M059J (cell line): ENCODE measurements at regions not wholly inside any gene's neighbourhood (a gene's known extent, or its start where the extent isn't known, plus 50 kb on each side); places are given as distances from the start of the nearest gene placed in this dataset.
"Not testable (repeated sequence)": the region's sequence is repeated elsewhere in the genome, so short reads cannot be mapped to it uniquely, and the experiment has no call there.

ENCODE experiments used
- DNase-seq: peaks from one replicate; pipeline ENCODE4 v3.0.0-alpha.2; 2012; ENCODE audit warnings: low read depth

DNA sequence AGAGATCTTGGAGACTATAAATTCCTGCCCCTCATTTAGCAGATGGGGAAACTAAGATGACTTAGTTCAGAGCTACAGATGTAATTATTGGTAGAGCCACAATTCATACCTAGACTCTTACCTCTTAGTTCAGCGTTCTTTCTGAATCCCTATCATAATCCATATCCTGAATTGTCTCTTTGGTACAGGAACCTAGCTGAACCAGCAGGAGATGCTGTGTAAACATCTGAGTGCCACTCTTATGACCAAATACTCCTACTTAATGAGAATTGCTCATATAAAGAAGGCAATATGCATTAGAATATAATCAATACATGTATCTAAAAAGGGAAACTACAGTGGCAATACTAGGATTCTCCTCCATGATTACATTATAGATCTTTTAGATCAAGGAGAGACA lies 459.0 kb downstream of the SIPA1L2 start:
- DNase-seq = no peak

DNA sequence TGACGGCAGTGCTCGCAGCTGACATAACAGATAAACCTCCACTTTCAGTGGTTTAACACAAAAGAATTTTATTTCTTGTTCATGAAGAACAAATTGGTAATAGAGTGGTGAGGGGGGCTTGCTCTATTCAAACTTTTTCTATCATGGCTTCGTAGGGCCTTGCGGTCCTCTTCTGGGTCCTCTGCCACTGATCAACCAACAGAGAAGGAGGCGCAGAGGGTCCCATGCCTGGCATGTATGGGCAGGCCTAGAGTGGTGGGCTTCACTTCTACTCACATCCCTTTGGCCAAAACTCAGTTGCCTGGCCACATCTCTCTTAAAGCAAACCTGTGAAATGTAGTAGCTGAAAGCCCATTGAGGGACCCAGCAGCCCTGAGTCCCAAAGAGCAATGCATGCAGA lies 460.5 kb downstream of the SIPA1L2 start:
- DNase-seq = no peak

DNA sequence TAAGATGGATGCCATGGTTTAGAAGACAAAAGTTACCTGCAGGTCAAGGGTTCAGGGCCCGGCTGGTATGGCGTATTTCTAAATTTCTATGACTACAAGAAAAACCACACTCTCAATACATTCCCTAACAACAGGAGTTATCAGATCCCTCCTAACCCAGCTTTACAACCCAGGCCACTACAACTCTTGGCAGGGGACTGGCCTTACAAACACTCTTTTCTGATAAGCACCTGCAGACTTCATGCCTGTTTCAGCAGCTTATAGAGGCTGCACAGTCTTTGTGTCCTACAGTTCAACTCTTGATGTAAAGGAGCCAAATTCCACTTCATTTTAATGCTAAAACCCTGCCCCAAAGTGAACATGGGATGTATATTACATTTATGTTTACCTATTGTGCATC lies 461.4 kb downstream of the SIPA1L2 start:
- no peak for DNase-seq

DNA sequence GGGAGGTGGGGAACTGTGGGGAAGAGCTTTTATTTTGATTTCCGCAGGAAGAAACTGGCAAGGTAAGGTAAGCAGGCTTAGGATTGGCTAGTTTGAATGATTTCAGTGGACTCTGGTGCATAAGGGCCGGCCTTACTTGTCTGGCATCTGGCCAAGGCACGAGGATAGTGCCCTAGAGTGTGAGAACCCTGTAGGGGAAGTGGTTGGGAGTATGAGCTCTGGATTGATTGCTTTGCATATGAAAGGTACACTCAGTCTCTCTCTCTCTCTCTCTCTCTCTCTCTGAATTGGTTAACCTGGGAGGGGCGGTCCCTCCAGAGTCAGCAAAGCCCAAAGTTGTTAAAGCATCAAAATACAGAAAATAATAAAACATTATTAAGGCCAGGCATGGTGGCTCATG lies 463.0 kb downstream of the SIPA1L2 start:
- DNase-seq = peak; percentile 10

DNA sequence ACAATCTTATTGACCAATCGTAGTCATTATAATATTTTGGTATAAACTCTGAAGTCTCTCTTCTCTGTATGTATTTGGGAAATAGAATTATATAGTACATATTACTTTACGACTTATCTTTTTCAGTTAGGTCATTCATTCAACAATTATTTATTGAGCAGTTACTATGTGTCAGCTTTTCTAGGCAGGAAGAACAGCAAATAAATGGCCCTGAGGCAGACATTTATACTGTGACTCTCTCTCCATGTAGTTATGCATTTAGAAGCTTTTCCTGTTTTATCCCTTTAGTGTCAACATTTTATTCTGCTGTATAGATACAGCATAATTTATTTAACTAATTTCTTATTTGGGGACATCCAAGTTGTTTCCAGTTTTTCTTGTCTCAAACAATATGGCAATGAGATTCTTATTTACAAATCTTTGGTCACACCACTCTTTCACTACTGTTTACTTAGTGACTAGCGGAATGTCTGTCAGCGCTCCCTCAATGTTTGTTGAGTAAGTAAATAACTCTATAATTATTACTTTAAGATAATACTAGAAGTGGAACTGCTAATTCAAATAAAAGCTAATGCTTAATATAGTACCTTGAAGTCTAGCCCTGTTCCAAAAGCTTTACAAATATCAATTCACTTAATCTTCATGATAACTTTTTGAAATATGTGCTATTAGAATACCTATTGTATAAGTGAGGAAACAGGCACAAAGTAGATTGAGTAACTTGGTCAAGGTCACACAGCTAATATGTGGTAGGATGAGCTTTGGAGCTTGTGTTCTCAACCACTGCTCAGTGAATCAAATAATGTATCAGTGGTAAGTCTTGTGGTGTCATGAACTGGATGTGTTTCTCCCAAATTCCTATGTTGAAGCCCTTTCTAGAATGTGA lies 465.6 kb downstream of the SIPA1L2 start:
- DNase-seq = no peak

DNA sequence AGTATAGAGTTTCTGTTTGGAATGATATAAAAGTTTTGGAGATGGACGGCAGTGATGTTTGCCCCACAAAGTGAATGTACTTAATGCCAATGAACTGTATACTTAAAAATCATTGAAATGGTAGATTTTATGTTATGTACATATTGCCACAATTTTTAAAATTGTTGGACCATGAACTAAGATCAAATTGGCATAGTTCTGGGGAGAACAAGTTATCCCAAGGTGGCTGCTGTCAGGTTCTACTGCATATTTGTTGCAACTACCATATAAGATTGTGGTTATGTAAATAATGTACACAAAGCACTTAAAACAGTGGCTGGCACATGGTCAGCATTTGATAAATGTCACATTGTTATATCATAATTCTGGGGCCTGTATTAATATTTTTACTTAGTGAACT lies 466.4 kb downstream of the SIPA1L2 start:
- no peak for DNase-seq

DNA sequence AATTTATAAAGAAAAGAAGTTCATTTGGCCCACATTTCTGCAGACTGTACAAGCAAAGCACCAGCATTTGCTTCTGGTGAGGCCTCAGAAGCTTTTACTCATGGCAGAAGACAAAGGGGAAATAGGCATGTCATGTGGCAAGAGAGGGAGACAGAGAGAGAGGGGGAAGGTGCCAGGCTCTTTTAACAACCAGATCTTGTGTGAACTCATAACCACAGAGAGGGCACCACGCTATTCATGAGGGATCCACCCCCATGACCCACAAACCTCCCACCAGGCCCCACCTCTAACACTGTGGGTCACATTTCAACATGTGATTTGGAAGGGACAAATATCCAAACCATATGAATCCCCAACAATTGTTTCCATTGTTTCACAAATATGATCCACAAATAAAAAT lies 467.9 kb downstream of the SIPA1L2 start:
- DNase-seq = no peak

DNA sequence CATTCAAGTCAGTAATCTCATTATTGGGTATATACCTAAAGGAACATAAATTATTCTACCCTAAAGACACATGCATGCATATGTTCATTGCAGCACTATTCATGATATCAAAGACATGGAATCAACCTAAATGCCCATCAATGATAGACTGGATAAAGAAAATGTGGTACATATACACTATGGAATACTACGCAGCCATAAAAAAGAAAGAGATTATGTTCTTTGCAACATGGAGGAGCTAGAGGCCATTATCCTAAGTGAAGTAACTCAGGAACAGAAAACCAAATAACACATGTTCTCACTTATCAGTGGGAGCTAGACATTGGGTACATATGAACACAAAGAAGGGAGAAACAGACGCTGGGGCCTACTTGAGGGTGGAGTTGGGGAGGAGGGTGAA lies 471.4 kb downstream of the SIPA1L2 start:
- not testable (repeated sequence) for DNase-seq

DNA sequence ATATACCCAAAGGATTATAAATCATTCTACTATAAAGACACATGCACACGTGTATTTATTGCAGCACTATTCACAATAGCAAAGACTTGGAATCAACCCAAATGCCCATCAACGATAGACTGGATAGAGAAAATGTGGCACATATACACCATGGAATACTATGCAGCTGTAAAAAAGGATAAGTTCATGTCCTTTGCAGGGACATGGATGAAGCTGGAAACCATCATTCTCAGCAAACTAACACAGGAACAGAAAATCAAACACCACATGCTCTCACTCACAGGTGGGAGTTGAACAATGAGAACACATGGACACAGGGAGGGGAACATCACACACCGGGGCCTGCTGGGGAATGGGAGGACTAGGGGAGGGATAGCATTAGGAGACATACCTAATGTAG lies 473.9 kb downstream of the SIPA1L2 start:
- not testable (repeated sequence) for DNase-seq

DNA sequence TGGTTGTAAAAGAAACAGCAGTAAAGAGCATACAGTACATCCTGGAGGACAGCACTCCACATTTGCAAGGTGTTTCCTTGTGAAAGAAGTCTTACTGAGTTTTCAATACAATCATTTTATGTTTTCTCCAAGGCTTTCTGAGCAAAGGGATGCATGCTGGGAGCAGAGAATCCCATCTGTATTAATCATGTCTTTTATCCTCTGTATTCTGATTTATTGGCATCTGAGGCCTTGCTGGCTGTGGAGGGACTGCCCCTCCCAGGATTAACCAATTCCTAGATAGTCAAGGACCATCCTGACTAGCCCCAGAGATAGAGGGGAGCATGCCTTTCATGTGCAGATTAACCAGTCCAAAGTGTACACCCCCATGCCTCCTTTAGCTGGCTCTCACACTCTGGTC lies 476.3 kb downstream of the SIPA1L2 start:
- no peak for DNase-seq

DNA sequence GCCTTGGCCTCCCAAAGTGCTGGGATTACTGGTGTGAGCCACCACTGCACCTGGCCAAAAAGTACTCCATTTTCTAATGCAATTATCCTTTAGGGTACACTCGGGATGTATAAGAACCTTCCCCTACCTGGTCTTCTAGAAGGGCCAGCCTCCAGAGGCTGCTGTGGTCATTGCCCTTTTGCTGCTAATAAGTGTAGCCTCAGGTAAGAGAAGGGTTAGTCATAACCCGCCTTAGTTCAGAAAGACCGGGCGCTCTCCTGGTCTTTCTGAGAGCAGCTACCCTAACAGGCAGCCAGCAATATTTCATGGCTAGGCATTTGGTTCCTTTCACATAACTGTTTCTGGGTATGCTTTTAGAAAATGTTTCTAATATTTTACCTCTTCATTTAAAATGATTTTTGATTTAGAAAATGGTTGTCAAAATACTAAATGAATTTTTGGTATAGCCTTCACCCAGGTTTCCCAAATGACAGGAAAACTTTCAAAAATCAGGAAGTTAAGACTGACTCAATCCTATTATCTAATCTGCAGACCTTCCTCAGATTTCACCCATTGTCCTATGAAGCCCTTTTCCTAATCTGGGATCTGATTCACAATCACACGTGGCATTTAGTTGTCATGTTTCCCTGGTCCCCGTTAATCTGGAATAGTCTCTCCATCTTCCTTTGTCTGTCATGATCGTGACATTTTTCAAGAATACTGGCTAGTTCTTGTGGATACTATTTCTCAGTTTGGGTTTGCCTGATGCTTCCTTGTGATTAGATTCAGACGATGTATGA lies 479.0 kb downstream of the SIPA1L2 start:
- DNase-seq = peak; percentile 54

DNA sequence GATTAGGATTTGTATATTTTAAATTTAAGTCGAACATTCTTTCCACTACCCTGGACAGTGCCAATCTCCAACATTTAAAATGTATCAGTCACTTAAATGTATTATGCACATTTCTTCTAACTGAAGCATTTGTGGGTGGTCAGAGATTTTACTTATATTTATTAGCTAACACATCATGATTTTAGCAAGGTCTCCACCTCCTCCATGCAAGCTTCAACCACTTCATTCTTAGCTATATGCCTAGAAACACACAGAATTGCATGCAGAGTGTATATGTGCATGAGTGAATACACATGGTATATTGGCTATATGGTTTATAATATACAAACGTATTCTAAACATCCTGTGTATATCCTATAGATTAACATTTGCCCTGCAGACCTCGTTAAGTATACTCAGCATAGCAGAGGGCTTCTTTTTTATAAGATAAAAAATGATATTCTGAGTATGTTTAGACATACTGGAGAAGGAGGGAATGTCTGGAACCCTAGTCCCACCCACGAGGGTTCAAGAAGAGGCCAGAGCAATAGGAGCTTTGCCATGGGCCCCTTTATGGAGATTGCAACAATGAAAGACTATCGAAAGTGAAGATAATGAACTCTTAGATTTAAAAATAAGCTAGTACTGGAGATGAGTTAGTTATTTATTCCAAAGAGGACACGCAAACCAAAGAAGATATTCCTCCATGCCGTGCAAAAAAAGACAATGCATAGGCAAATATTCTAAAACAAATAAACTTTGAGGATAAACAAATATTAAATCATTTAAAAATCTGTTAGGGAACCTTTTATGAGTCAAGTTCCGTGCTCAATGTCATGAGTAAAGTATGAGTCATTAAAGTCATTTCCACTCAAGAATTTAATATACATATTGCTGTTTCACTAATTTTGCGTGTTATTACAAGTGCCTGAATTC lies 480.4 kb downstream of the SIPA1L2 start:
- peak; percentile 70 for DNase-seq

DNA sequence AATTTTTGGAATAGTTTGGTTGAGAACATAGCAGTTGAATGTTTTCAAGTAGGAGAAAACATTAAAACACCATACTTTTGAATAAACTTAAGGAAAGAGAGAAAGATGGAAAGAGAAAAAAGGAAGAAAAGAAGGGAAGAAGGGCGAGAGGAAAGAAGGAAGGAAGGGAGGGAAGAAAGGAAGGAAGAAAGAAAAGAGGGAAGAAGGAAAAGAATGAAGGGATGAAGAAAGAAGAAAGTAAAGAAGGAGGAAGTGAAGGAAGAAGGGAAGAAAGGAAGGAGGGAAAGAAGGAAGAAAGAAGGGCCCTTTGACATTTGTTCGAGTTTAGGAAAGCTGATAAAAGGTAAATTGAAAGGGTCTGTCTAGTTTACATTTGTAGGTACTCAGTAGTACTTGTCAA lies 482.7 kb downstream of the SIPA1L2 start:
- no peak for DNase-seq

DNA sequence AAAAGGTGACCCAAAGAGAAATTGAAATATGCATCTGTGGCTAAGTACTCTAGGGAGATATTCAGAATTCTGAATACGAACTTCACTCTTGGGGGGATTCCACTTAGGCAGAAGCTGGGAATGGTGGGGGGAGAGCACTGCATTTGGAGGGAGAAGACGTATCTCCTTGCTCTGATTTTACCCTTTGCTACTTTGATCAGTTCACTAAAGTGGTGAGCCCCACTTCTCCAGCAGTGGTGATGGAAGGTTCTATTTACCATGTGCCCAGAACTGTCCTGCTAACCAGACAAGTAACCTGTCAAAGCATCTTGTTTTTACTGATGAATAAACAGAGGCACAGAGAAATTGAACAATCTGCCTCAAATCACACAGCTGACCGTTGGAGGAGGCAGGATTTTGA lies 483.4 kb downstream of the SIPA1L2 start:
- no peak for DNase-seq

DNA sequence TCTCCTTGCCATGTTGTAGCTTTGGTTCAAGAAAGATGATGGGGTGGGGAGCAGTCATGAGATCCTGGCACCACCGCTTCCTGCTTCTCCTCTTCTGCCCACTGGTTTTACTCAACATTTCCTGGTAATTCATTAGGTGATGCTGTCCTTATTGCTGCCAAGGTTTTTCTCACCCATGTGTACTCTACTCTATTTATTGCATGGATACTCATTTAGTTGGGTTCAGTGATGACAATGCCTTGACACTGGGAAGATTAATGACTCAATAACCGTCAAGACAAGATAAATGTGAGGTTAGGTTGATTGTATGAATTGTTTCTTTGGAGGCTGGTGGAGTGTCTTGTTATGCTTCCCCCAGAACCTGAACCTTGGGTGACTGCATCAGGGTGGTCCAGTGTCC lies 484.2 kb downstream of the SIPA1L2 start:
- peak; percentile 51 for DNase-seq

DNA sequence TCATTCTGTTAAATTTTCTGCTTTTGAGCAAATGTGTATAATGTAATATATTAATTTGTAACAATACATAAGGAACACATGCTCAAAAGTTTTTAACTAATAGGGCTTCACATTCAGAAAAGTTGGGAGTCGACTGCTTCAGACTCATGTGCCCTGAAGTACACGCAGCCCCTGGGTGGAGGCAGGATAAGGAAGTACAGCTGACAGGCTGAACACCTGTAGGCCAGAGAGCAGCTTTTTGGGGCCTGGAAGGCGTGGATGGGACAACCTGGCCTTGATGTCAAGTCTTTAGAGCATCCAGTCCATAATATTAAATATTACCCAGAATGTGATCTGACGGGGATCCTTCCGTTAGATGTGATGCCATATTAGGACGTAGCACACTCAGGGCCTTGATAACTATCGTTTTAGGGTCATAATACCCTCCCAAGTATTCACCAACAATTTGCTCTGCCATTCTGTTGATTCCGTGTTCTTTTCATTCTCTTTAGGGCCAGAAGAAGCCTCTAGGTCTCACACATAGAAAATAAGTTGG lies 485.2 kb downstream of the SIPA1L2 start:
- no peak for DNase-seq

DNA sequence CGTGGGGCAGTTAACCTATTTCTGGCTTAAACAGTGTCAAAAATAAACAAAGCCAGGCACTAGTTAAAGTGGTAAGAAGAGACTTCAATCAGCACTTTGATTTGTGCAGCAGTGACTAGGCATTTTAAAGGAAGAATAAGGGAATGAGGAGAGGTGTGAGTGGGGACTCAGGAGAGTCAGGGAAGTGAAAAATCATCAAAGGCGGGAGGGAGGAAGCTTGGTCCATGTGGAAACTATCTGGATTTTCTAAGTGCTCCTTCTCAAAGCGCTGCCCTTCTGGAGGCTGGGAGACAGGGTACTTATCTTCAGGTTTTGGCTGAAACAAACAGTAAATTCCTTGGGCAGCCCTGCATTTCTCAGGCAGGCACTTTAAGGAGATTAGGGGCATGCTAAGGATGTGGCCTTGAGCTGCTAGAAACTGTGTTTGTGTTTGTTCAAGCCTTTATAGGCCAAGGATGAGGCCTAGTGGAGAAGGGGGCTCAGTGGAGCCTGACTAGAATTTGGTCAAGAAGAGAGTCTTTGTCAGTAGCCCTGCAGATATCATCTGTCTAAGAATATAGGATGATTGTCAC lies 486.5 kb downstream of the SIPA1L2 start:
- DNase-seq = no peak

DNA sequence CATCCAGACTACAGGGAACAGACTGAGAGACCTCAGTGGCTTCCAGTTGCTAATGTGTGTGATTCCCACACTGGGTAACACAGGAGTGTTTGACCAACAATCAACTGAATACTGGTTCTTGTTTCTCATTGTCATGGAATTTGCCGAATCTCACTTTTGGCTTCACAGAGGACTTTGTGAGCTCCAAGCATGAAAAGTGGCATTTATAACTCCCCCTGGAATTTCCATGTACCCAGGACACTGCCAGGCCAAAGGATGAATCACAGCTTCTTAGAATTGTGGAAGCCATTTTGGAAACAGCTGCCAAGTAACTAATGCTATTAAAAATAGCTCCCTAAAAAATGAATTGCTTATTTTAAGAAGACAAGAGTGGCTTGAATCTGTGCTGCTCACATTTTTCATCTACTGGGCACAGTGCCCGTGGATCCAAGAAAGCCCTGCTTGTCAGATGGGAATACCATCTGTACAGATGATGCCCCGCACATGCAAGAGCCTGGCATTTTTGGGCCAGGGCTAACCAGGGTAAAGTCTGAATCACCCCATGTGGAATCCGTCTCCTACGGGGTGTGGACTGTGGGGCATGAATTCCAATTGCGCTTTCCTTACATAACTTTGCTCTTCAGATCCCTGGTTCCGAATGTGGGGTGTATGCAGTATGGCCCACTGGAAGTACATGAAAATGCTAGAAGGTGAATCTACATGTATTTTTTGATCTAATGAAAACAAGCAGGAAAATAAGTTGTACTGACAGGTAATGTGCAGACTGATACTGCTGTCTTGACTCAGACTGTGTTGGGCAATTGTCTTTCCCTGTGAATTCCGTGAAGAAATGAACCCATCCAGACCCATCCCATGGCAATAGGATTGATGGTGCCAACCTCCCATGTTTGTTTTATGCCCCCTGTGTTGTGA lies 487.3 kb downstream of the SIPA1L2 start:
- peak; percentile 99 for DNase-seq

DNA sequence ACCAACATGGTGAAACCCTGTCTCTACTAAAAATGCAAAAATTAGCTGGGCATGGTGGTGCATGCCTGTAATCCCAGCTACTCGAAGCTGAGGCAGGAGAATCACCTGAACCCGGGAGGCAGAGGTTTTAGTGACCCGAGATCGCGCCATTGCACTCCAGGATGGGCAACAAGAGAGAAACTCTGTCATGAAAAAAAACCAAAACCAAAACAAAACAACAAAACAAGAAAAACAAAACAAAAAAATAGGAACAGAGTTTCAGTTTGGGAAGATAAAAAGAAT lies 488.8 kb downstream of the SIPA1L2 start:
- not testable (repeated sequence) for DNase-seq

DNA sequence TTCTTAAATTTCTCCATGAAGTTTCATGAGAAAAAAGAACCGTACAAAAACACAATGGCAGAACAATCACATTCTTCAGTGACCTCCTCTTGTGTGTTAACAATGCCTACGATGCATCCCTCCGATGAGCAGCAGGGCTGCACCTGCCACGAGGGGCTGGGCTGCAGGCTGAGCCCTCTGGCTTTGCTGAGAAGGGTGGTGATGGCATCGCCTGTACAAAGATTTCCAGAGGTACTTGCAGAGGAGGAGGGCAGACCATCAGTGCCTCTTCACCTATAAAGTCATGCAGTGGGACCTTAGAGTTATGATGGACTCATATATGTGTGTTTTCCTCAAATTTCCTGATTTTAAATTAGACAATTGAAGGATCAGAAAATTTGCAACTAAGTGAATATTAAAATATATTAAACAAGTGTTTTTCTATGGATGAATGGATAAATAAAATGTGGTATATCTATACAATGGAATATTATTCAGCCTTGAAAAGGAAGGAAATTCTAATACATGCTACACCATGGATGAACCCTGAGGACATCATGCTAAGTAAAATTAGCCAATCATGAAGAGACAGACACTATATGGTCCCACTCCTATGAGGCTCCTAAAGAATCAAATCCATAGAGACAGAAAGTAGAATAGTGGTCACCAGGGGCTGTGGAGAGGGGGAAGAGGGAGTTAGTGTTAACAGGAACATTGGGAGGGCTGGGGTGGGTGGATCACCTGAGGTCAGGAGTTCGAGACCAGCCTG lies 489.3 kb downstream of the SIPA1L2 start:
- DNase-seq = no peak
